Smooth muscle cell (in vitro differentiated cells): ENCODE measurements at regions not wholly inside any gene's neighbourhood (a gene's known extent, or its start where the extent isn't known, plus 50 kb on each side); places are given as distances from the start of the nearest gene placed in this dataset.

ENCODE experiments used
- DNase-seq: peaks from one replicate; lab custom pipeline; 2025; ENCODE audit not compliant: unreplicated experiment; lab: John Stamatoyannopoulos, UW
- H2AFZ ChIP-seq: fragments of 200-600 bp; sonication (generic); 2 replicates; pipeline ENCODE4 v1.6.0; 2016; ENCODE audit warnings: antibody characterized with exemption, low read depth, mild to moderate bottlenecking
- H3F3A ChIP-seq: fragments of 200-600 bp; sonication (generic); 2 replicates; pipeline ENCODE4 v1.6.0; 2017; ENCODE audit warnings: antibody characterized with exemption, low read depth
- H3K27ac ChIP-seq: fragments of 200-600 bp; sonication (generic); 2 replicates; pipeline ENCODE4 v1.5.1; 2016; ENCODE audit warnings: low read depth, mild to moderate bottlenecking
- H3K27me3 ChIP-seq: fragments of 200-600 bp; sonication (generic); 2 replicates; pipeline ENCODE4 v1.6.1; 2016; ENCODE audit warnings: low read depth, mild to moderate bottlenecking
- H3K36me3 ChIP-seq: fragments of 200-600 bp; sonication (generic); 2 replicates; pipeline ENCODE4 v1.5.1; 2016; ENCODE audit warnings: low read depth
- H3K4me1 ChIP-seq: fragments of 200-600 bp; sonication (generic); 2 replicates; pipeline ENCODE4 v1.5.1; 2016; ENCODE audit warnings: low read depth
- H3K4me2 ChIP-seq: fragments of 200-600 bp; sonication (generic); 2 replicates; pipeline ENCODE4 v1.6.0; 2016; ENCODE audit warnings: mild to moderate bottlenecking
- H3K4me3 ChIP-seq: fragments of 200-600 bp; sonication (generic); 2 replicates; pipeline ENCODE4 v1.5.1; 2016; ENCODE audit warnings: mild to moderate bottlenecking
- H3K79me2 ChIP-seq: fragments of 200-600 bp; sonication (generic); 2 replicates; pipeline ENCODE4 v1.6.0; 2016; ENCODE audit warnings: low read depth, mild to moderate bottlenecking
- H3K9ac ChIP-seq: fragments of 200-600 bp; sonication (generic); 2 replicates; pipeline ENCODE4 v1.6.0; 2016; ENCODE audit warnings: low read depth
- H3K9me3 ChIP-seq: fragments of 200-600 bp; sonication (generic); replicated peaks from 2 replicates; pipeline ENCODE4 v1.5.1; 2016; ENCODE audit warnings: low read depth
- H4K20me1 ChIP-seq: fragments of 200-600 bp; sonication (generic); 2 replicates; pipeline ENCODE4 v1.6.0; 2016; ENCODE audit warnings: low read depth
- CTCF ChIP-seq: fragments of 200-600 bp; sonication (generic); IDR thresholded peaks from 2 replicates; pipeline ENCODE4 v1.5.1; 2017; ENCODE audit warnings: borderline replicate concordance, mild to moderate bottlenecking, antibody characterized with exemption; ENCODE audit not compliant: insufficient read depth, poor library complexity, severe bottlenecking
- WGBS: methylation state at CpG from one replicate; pipeline ENCODE4 v1.1.7; 2016; ENCODE audit warnings: low lambda C conversion rate; 5-methylcytosine and 5-hydroxymethylcytosine counted together

- Histone ChIP-seq H4K20me1 (no peaks in the 10 kb centered on the region), H3K27me3 (no peaks in the 10 kb centered on the region), H3K36me3 (no peaks in the 10 kb centered on the region), H3K27ac (no peak overlapping the region), H3F3A (no peaks in the 10 kb centered on the region), H3K4me2 (no peak overlapping the region), H3K4me1 (no peaks in the 10 kb centered on the region), H3K4me3 (no peak overlapping the region), H2AFZ (no peak overlapping the region), H3K9me3 (no peaks in the 10 kb centered on the region), H3K79me2 (no peaks in the 10 kb centered on the region), H3K9ac (no peak overlapping the region)
- DNase-seq, result no peak
- 87% methylated on average over 11 of the region's 11 CpGs for WGBS
- no peak for TF ChIP-seq CTCF
These were observed 736.7 kb upstream of the GBE1 start for GRCh38 chr3:82498186-82498585.

GRCh38 chr3:82496890-82497560, 735.6 kb upstream of the GBE1 start:
- DNase-seq, result no peak
- H3K4me2 ChIP-seq, result no peak overlapping the region
- no peaks in the 10 kb centered on the region for H3F3A ChIP-seq
- H3K79me2 ChIP-seq, result no peaks in the 10 kb centered on the region
- H3K4me3 ChIP-seq, result no peak overlapping the region
- no peaks in the 10 kb centered on the region for H3K36me3 ChIP-seq
- peak; percentile 42 for TF ChIP-seq CTCF
- no peak overlapping the region for H2AFZ ChIP-seq
- no peaks in the 10 kb centered on the region for H3K27me3 ChIP-seq
- 43% methylated on average over 8 of the region's 8 CpGs for WGBS
- no peak overlapping the region for H3K27ac ChIP-seq
- H3K9me3 ChIP-seq, result no peaks in the 10 kb centered on the region
- no peaks in the 10 kb centered on the region for H4K20me1 ChIP-seq
- no peaks in the 10 kb centered on the region for H3K4me1 ChIP-seq
- H3K9ac ChIP-seq, result no peak overlapping the region

DNA sequence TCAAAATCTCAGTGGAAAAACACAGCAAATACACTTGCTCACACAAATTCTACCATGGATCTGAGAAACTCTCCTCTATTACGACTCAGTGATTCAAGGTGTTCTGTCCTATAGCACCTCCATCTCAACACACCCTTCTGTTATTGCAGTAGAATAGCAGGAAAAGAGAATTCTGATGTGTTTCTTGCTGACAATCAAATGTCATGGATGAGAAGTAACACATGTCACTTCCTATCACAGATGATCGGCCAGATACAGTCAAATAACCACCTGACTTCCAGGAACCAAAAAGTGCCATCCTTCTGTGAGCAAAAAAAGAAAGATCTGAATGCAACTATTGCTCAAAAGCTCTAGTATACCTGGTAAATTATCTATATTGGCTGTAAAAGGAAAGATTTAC, 734.2 kb upstream of the GBE1 start:
- Histone ChIP-seq H3K9ac (no peak overlapping the region), H3K27me3 (no peaks in the 10 kb centered on the region), H3K4me2 (no peak overlapping the region), H3K4me1 (no peaks in the 10 kb centered on the region), H3K27ac (no peak overlapping the region), H3K4me3 (no peak overlapping the region), H4K20me1 (no peaks in the 10 kb centered on the region), H3K9me3 (no peaks in the 10 kb centered on the region), H3K36me3 (no peaks in the 10 kb centered on the region), H3K79me2 (no peaks in the 10 kb centered on the region), H2AFZ (no peak overlapping the region), H3F3A (no peaks in the 10 kb centered on the region)
- WGBS, result 90% methylated on average over 2 of the region's 2 CpGs
- TF ChIP-seq CTCF, result no peak
- DNase-seq, result no peak

- Histone ChIP-seq H2AFZ (no peak overlapping the region), H4K20me1 (no peaks in the 10 kb centered on the region), H3K27me3 (no peaks in the 10 kb centered on the region), H3K9ac (no peak overlapping the region), H3K36me3 (no peaks in the 10 kb centered on the region), H3K79me2 (no peaks in the 10 kb centered on the region), H3K4me2 (no peak overlapping the region), H3K27ac (no peak overlapping the region), H3F3A (no peaks in the 10 kb centered on the region), H3K4me1 (no peaks in the 10 kb centered on the region), H3K9me3 (no peaks in the 10 kb centered on the region), H3K4me3 (no peak overlapping the region)
- no peak for TF ChIP-seq CTCF
- WGBS, result 87% methylated on average over 1 of the region's 1 CpG
- DNase-seq, result no peak
These were observed 733.6 kb upstream of the GBE1 start for GRCh38 chr3:82494977-82495489.
